Mucosa of rectum (tissue), 2 donors: ENCODE measurements at regions not wholly inside any gene's neighbourhood (a gene's known extent, or its start where the extent isn't known, plus 50 kb on each side); places are given as distances from the start of the nearest gene placed in this dataset.

ENCODE experiments used
- H3K27ac ChIP-seq, 2 donors: one replicate each; pipeline ENCODE4 v1.7.0; 2013; ENCODE audit warnings: inconsistent platforms in 2 of 2, low read depth in 2 of 2, low read length in 2 of 2
- H3K27me3 ChIP-seq, 2 donors: one replicate each; pipeline ENCODE4 v1.7.0; 2013; ENCODE audit warnings: low read length in 2 of 2; ENCODE audit not compliant: control insufficient read depth in 2 of 2, insufficient read depth in 2 of 2
- H3K36me3 ChIP-seq, 2 donors: one replicate each; pipeline ENCODE4 v1.7.0; 2013; ENCODE audit warnings: low read length in 2 of 2; ENCODE audit not compliant: control insufficient read depth in 2 of 2, insufficient read depth in 2 of 2
- H3K4me1 ChIP-seq, 2 donors: one replicate each; pipeline ENCODE4 v1.7.0; 2013; ENCODE audit warnings: low read length in 2 of 2, mild to moderate bottlenecking in 1 of 2; ENCODE audit not compliant: control insufficient read depth in 2 of 2, insufficient read depth in 2 of 2
- H3K4me3 ChIP-seq, 2 donors: one replicate each; pipeline ENCODE4 v1.7.0; 2013; ENCODE audit warnings: low read length in 2 of 2
- H3K9ac ChIP-seq, 2 donors: one replicate each; pipeline ENCODE4 v1.7.0; 2013; ENCODE audit warnings: low read length in 2 of 2, low read depth in 1 of 2, mild to moderate bottlenecking in 1 of 2
- H3K9me3 ChIP-seq, 2 donors: one replicate each; pipeline ENCODE4 v1.7.0; 2013; ENCODE audit warnings: low read length in 2 of 2; ENCODE audit not compliant: control insufficient read depth in 2 of 2
- donor health status: healthy.
- donor health status: Normal muscosa, but diverticular disease.

GRCh38 chr16:64892835-64893785 is 228.8 kb downstream of the CDH11 start:
- H3K4me3 ChIP-seq: no peak overlapping the region
- no peak overlapping the region for H3K9ac ChIP-seq

DNA sequence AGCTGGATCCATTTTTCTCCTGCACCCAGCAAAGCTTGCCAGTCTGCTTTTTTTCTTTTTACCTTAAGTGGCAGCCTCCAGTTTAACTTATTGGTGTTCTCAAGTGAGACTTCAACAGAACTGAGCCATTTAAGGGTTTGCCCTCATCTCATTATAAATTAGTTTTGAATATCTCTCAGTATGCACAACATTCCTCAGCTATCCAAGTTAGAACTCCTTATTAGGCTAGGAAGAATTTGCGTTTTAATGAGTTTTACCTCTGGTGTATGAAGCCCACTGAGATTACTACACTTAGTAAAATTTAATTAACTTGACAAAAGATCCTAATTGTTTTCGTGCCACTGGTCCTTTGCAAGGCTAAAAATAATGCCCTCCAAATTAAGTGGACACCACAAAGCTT is 232.4 kb downstream of the CDH11 start:
- no peaks in the 10 kb centered on the region for H3K9me3 ChIP-seq
- H3K9ac ChIP-seq: no peak overlapping the region
- H3K36me3 ChIP-seq: no peaks in the 10 kb centered on the region
- no peak overlapping the region for H3K27ac ChIP-seq
- no peak overlapping the region for H3K4me3 ChIP-seq
- H3K4me1 ChIP-seq: no peaks in the 10 kb centered on the region
- H3K27me3 ChIP-seq: no peaks in the 10 kb centered on the region

More at GRCh38 chr16:64892835-64893785, 228.8 kb downstream of the CDH11 start:
- Histone ChIP-seq H3K36me3 (no peaks in the 10 kb centered on the region), H3K27me3 (no peaks in the 10 kb centered on the region), H3K27ac (peak overlapping the region in 1 of 2 donors; percentile 14), H3K4me1 (no peaks in the 10 kb centered on the region), H3K9me3 (no peaks in the 10 kb centered on the region)

DNA sequence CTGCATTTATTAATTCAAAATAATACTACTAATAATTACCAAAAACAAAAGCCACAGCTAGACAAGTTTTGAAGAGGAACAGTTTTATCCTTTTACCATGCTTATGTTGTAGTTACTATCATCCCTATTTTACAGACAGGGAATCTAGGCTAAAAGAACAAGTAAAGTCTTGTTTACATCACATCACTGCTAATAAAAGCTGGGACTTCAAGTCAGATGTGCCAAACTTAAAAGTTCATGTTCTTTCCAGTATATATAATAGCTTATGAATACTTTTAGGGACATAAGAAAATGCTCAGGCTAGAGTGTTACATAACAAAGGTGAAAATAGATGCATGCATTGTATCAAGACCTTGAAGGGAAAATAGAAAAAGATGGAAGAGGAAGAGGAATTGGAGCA is 234.2 kb downstream of the CDH11 start:
- no peaks in the 10 kb centered on the region for H3K36me3 ChIP-seq
- no peaks in the 10 kb centered on the region for H3K9me3 ChIP-seq
- H3K27ac ChIP-seq: no peak overlapping the region
- H3K4me3 ChIP-seq: no peak overlapping the region
- H3K4me1 ChIP-seq: no peaks in the 10 kb centered on the region
- no peaks in the 10 kb centered on the region for H3K27me3 ChIP-seq
- H3K9ac ChIP-seq: no peak overlapping the region

GRCh38 chr16:64882078-64882784 is 239.6 kb downstream of the CDH11 start:
- H3K36me3 ChIP-seq: no peaks in the 10 kb centered on the region
- H3K27ac ChIP-seq: no peak overlapping the region
- no peaks in the 10 kb centered on the region for H3K9me3 ChIP-seq
- no peak overlapping the region for H3K9ac ChIP-seq
- no peak overlapping the region for H3K4me3 ChIP-seq
- no peaks in the 10 kb centered on the region for H3K4me1 ChIP-seq
- no peaks in the 10 kb centered on the region for H3K27me3 ChIP-seq

- no peak overlapping the region for H3K27ac ChIP-seq
- no peaks in the 10 kb centered on the region for H3K4me1 ChIP-seq
- H3K36me3 ChIP-seq: no peaks in the 10 kb centered on the region
- no peak overlapping the region for H3K4me3 ChIP-seq
- H3K9ac ChIP-seq: no peak overlapping the region
- H3K9me3 ChIP-seq: no peaks in the 10 kb centered on the region
- H3K27me3 ChIP-seq: no peaks in the 10 kb centered on the region
These were observed 240.9 kb downstream of the CDH11 start for GRCh38 chr16:64880994-64881393.

DNA sequence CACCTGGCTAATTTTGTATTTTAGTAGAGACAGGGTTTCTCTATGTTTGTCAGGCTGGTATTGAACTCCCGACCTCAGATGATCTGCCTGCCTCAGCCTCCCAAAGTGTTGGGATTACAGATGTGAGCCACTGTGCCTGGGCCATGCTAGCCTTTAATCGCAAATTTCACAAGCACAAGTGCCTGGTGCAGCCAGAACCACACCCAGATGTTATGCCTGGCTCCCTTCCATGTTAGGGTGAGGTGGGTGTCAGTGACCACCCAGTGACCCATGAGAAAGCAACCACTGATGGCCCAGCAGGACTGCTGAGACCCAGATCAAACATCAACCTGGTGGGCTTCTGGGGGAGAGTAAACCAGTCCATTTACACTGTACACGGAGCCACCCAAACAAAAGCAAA is 241.9 kb downstream of the CDH11 start:
- no peaks in the 10 kb centered on the region for H3K4me1 ChIP-seq
- H3K9ac ChIP-seq: no peak overlapping the region
- H3K27me3 ChIP-seq: no peaks in the 10 kb centered on the region
- H3K27ac ChIP-seq: no peak overlapping the region
- H3K4me3 ChIP-seq: no peak overlapping the region
- H3K9me3 ChIP-seq: no peaks in the 10 kb centered on the region
- H3K36me3 ChIP-seq: no peaks in the 10 kb centered on the region

DNA sequence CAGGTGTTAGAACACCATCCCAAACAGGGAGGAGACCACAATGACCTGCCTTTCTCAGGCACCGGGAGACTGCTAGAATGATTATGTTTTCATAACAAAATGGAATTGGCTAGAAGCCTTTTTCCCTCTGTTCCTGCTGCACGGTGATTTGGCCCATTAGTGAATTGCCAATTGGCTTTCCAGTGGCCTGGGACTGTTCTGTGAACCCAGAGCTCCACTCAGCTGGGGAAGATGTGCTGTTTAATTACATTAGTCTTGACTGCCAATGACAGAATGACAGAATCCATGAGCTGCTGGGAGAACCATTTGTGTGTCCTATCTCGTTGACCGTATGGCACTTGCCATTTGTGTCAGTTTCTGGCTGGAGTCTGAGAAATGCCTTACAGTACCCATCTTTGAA is 242.9 kb downstream of the CDH11 start:
- H3K4me1 ChIP-seq: no peaks in the 10 kb centered on the region
- H3K36me3 ChIP-seq: no peaks in the 10 kb centered on the region
- no peaks in the 10 kb centered on the region for H3K9me3 ChIP-seq
- no peaks in the 10 kb centered on the region for H3K27me3 ChIP-seq
- H3K4me3 ChIP-seq: no peak overlapping the region
- H3K27ac ChIP-seq: no peak overlapping the region
- no peak overlapping the region for H3K9ac ChIP-seq

GRCh38 chr16:64872101-64872500 is 249.8 kb downstream of the CDH11 start:
- H3K36me3 ChIP-seq: no peaks in the 10 kb centered on the region
- H3K27me3 ChIP-seq: no peaks in the 10 kb centered on the region
- no peaks in the 10 kb centered on the region for H3K4me1 ChIP-seq
- H3K4me3 ChIP-seq: no peak overlapping the region
- no peak overlapping the region for H3K9ac ChIP-seq
- no peaks in the 10 kb centered on the region for H3K9me3 ChIP-seq
- no peak overlapping the region for H3K27ac ChIP-seq

DNA sequence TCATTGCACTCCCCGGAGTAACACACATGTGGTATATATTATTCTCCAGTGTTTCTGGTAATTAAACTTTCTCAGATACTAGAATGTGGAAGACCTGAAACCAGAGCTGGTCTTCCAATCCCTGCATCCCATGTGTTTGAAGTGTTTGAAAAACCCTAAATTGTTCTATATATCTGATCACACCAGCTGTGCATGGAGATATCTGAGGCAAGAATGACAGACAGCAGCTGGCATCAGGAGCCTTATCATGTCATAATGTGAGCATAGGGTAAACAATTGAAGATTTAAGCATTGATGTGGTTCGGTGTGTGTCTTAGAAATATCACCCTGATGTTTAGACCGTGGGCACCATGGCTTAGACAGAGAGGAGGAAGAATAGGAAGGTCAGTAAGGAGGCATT is 251.0 kb downstream of the CDH11 start:
- Histone ChIP-seq H3K27me3 (no peaks in the 10 kb centered on the region), H3K4me3 (no peak overlapping the region), H3K36me3 (no peaks in the 10 kb centered on the region), H3K9ac (no peak overlapping the region), H3K9me3 (no peaks in the 10 kb centered on the region), H3K4me1 (no peaks in the 10 kb centered on the region), H3K27ac (no peak overlapping the region)

DNA sequence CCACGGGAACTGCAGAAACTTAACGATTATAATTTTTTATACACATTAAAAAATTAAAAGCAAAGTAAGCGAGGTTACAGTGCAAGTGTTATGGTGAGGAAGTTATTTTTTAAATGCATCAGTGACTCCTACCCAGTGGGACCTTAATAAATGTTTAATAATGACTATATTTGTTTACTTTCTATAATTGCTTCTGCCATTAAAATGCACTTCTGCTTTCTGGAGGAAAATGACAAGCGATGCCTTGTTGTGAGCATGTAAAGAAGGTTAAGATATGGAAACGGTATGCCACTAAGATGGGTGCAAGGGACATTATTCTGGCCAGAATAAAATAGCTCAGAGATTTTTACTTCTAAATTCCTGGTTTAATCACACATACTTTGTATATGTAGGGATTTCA is 252.1 kb downstream of the CDH11 start:
- Histone ChIP-seq H3K36me3 (no peaks in the 10 kb centered on the region), H3K9ac (no peak overlapping the region), H3K9me3 (no peaks in the 10 kb centered on the region)

More for the DNA sequence above, 252.1 kb downstream of the CDH11 start:
- H3K27ac ChIP-seq: no peak overlapping the region
- H3K27me3 ChIP-seq: no peaks in the 10 kb centered on the region
- no peaks in the 10 kb centered on the region for H3K4me1 ChIP-seq
- H3K4me3 ChIP-seq: no peak overlapping the region
